CD4-positive, alpha-beta T cell treated with Interleukin-4 for 4 hours (primary cell): ENCODE measurements at regions not wholly inside any gene's neighbourhood (a gene's known extent, or its start where the extent isn't known, plus 50 kb on each side); places are given as distances from the start of the nearest gene placed in this dataset.

ENCODE experiments used
- DNase-seq: peaks from one replicate; pipeline ENCODE4 v3.0.0-alpha.2; 2020

GRCh38 chr5:111676926-111677415 lies 80.0 kb downstream of the NREP start:
- DNase-seq: no peak

GRCh38 chr5:111676466-111676865 lies 80.5 kb downstream of the NREP start:
- DNase-seq: no peak

- no peak for DNase-seq
Measured at GRCh38 chr5:111675201-111675934, 81.6 kb downstream of the NREP start.

GRCh38 chr5:111673891-111674626 lies 82.9 kb downstream of the NREP start:
- DNase-seq: no peak

- no peak for DNase-seq
Measured at GRCh38 chr5:111672099-111672498, 84.9 kb downstream of the NREP start.

- no peak for DNase-seq
Measured at GRCh38 chr5:111670826-111671492, 86.0 kb downstream of the NREP start.

GRCh38 chr5:111668477-111669414 lies 88.2 kb downstream of the NREP start:
- no peak for DNase-seq

GRCh38 chr5:111667128-111667736 lies 89.8 kb downstream of the NREP start:
- no peak for DNase-seq

GRCh38 chr5:111656580-111656979 lies 100.4 kb downstream of the NREP start:
- no peak for DNase-seq

- DNase-seq: no peak
Measured at GRCh38 chr5:111655169-111655924, 101.6 kb downstream of the NREP start.

GRCh38 chr5:111653408-111653807 lies 103.6 kb downstream of the NREP start:
- no peak for DNase-seq

- no peak for DNase-seq
Measured at GRCh38 chr5:111649516-111649915, 107.5 kb downstream of the NREP start.

GRCh38 chr5:111645303-111645838 lies 111.6 kb downstream of the NREP start:
- no peak for DNase-seq

GRCh38 chr5:111643499-111643898 lies 113.5 kb downstream of the NREP start:
- DNase-seq: no peak

GRCh38 chr5:111641533-111642233 lies 115.3 kb downstream of the NREP start:
- DNase-seq: no peak

GRCh38 chr5:111639912-111640311 lies 117.1 kb downstream of the NREP start:
- DNase-seq: no peak

GRCh38 chr5:111636736-111637135 lies 120.3 kb downstream of the NREP start:
- no peak for DNase-seq

- DNase-seq: no peak
Measured at GRCh38 chr5:111635916-111636570, 121.0 kb downstream of the NREP start.

- DNase-seq: no peak
Measured at GRCh38 chr5:111635151-111635902, 121.7 kb downstream of the NREP start.
